Stomach (tissue), 4 donors: ENCODE measurements at regions not wholly inside any gene's neighbourhood (a gene's known extent, or its start where the extent isn't known, plus 50 kb on each side); places are given as distances from the start of the nearest gene placed in this dataset.

ENCODE experiments used
- EP300 ChIP-seq: sonication (generic); formaldehyde crosslinking; IDR thresholded peaks from one replicate; pipeline ENCODE4 v1.6.1; 2017; ENCODE audit warnings: antibody characterized with exemption
- POLR2A ChIP-seq, 4 donors: fragments of 450-650 bp; IDR thresholded peaks; one replicate each; pipeline ENCODE4 v1.6.1; 2016; ENCODE audit warnings: antibody characterized with exemption in 4 of 4, control low read depth in 2 of 4, mild to moderate bottlenecking in 1 of 4, moderate library complexity in 1 of 4
- POLR2AphosphoS5 ChIP-seq, 3 donors: sonication (generic); formaldehyde crosslinking; IDR thresholded peaks; one replicate each; pipeline ENCODE4 v1.6.1; 2016; ENCODE audit warnings: antibody characterized with exemption in 3 of 3
- TF ChIP-seq, protein P1 (sequence below), 7 experiments: fragments of 450-650 bp in 4 of 7; fragments of 200-600 bp in 3 of 7; sonication (generic) in 3 of 7; IDR thresholded peaks; one replicate each; pipeline ENCODE4 v1.5.1; 2016 to 2019; ENCODE audit warnings: antibody characterized with exemption in 7 of 7, control low read depth in 2 of 7, mild to moderate bottlenecking in 1 of 7

DNA sequence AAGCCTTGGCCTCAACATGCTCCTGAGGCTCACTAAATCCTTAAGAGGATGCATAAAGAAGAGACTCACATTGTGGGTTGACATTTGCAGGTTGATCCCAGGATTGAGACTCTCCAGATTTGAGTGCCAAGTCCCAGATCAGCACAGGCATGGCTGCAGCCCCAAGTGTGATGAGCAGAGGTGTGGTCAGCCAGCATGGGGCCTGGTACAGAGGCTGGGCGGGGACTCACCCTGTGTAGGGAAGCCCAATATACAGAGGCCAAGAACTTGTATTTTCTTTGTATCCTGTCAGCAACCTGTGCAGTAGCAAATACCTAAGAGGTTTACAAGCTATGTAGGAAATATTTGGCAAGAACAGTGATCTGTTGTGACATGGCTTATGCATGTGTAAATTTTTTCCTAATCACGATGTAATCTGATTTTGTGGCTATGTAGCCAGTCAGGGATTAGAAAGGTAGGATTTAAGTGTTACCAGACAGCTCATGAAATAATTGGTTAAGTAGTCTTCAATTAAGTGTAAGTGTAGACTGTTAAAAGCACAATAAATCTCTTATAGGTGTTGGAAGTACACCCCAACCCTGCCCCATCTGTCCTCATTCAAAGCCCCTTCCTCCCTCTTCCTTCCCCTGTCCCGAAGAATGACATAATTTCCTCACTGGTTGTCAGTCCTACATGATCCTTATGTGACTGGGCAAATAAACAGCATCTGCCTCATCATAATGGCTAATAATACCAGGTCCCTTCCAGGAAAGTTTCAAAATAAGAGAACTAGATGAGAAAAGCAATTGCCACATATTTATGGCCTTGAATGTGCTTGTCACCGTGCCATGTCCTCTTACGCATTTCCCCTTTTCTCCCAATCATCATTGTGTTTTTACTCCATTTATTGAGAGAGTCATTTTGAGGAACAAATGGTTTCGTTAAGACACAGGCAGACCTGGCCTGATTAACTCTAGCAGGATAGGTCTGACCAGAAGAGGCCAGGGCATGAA, 120.9 kb downstream of the HLX start:
- TF ChIP-seq, protein P1, sequence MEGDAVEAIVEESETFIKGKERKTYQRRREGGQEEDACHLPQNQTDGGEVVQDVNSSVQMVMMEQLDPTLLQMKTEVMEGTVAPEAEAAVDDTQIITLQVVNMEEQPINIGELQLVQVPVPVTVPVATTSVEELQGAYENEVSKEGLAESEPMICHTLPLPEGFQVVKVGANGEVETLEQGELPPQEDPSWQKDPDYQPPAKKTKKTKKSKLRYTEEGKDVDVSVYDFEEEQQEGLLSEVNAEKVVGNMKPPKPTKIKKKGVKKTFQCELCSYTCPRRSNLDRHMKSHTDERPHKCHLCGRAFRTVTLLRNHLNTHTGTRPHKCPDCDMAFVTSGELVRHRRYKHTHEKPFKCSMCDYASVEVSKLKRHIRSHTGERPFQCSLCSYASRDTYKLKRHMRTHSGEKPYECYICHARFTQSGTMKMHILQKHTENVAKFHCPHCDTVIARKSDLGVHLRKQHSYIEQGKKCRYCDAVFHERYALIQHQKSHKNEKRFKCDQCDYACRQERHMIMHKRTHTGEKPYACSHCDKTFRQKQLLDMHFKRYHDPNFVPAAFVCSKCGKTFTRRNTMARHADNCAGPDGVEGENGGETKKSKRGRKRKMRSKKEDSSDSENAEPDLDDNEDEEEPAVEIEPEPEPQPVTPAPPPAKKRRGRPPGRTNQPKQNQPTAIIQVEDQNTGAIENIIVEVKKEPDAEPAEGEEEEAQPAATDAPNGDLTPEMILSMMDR (IDR thresholded peaks at IDR 0.05): no peak
- TF ChIP-seq POLR2A (IDR thresholded peaks at IDR 0.05) (no peak), EP300 (no peak), POLR2AphosphoS5 (IDR thresholded peaks at IDR 0.05) (peak in 2 of 3 donors; percentile 23 to 48)
